Right cardiac atrium (tissue), 5 donors: ENCODE measurements at regions not wholly inside any gene's neighbourhood (a gene's known extent, or its start where the extent isn't known, plus 50 kb on each side); places are given as distances from the start of the nearest gene placed in this dataset.

Experiments
- ATAC-seq, 2 donors: fragments of 200-7000 bp; cut with Tn5 transposase; one replicate each; pipeline versions ENCODE4 v1.8.0 to v1.9.1; 2020; ENCODE audit warnings: moderate library complexity in 2 of 2, mild to moderate bottlenecking in 1 of 2
- DNase-seq, 3 donors: peaks; one replicate each; pipeline ENCODE4 v3.0.0-alpha.2; 2020
- H3K27ac ChIP-seq: one replicate; pipeline ENCODE4 v1.5.1; 2013; ENCODE audit warnings: mild to moderate bottlenecking, low read length, control low read depth, moderate library complexity
- H3K27me3 ChIP-seq: one replicate; pipeline ENCODE4 v1.6.1; 2013; ENCODE audit not compliant: control insufficient read depth, insufficient read depth
- H3K4me1 ChIP-seq: one replicate; pipeline ENCODE4 v1.6.1; 2013; ENCODE audit warnings: low read length; ENCODE audit not compliant: control insufficient read depth, insufficient read depth
- H3K4me3 ChIP-seq: one replicate; pipeline ENCODE4 v1.5.1; 2013; ENCODE audit warnings: low read length, control low read depth
- H3K9me3 ChIP-seq: one replicate; pipeline ENCODE4 v1.6.1; 2013; ENCODE audit warnings: low read length; ENCODE audit not compliant: control insufficient read depth
- WGBS: extraction: QIAGEN DNeasy Blood & Tissue Kit; methylation state at CpG from one replicate; pipeline ENCODE4 v1.1.7; 2013; 5-methylcytosine and 5-hydroxymethylcytosine counted together
- intact Hi-C, 4 donors: fragments of 100-400 bp; cut with DNase I; formaldehyde crosslinking; loops; one replicate each; pipeline versions ENCODE4 v1.11.0 to v1.14.0; 2022 to 2023
- donor health status: healthy with polysubstance abuse.
- donor health status: DM: no; HTN: yes; CAD: no.
- donor health status: DM: no; HTN: no; CAD: no.
- donor health status: DM: no; HTN: yes; CAD: no; lungs with severe emphysema.
- donor health status: DM: yes; HTN: yes; CAD: no.

DNA sequence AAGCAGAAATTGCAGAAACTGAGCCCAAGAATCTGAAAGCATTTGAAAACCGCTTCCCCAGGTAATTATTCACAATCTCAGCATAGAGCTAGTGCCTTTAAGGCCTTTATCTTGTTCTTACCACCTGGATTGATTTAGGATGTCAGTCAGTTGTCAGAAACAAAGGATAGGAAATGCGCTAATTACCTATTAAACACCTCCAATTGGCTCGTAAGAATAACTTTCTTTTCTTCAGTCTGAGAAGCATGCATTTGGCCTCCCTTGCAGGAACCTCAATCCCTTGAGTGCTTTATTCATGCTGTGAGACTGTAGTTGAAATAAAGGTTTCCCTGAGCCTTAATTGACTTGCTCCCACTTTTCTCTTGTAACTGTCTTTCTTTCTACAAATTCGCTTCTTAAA is 400.3 kb upstream of the LRATD1 start:
- H3K27me3 ChIP-seq = no peaks in the 10 kb centered on the region
- no peak overlapping the region for H3K4me3 ChIP-seq
- ATAC-seq = no peak
- DNase-seq = no peak
- no peak overlapping the region for H3K27ac ChIP-seq
- 65% methylated on average over 4 of the region's 4 CpGs for WGBS
- intact Hi-C loops = no loop called here
- no peaks in the 10 kb centered on the region for H3K9me3 ChIP-seq
- H3K4me1 ChIP-seq = no peaks in the 10 kb centered on the region

DNA sequence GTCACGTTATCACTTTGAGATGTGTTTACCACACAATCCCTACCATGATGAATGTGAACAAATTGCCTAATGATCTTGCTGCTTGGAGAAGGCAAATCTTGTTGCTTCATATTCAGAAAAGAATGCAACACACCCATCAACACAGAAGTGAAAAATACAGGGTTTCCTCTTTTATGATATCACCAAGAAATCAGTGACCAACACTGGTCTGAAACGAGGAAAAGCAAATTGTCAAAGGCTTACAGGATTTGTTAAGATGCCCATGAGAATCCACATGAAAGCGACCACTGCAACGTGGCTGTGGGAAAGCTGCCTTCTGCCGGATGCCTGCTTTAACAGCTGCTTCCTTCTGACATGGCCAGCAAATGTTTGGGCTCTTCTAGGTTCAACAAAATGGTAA is 397.6 kb upstream of the LRATD1 start:
- Histone ChIP-seq H3K9me3 (no peaks in the 10 kb centered on the region), H3K4me3 (no peak overlapping the region), H3K27ac (no peak overlapping the region), H3K4me1 (no peaks in the 10 kb centered on the region), H3K27me3 (no peaks in the 10 kb centered on the region)
- intact Hi-C loops = no loop called here
- ATAC-seq (no peak), DNase-seq (no peak)
- WGBS = 55% methylated on average over 5 of the region's 5 CpGs

GRCh38 chr2:14235667-14236066 is 396.9 kb upstream of the LRATD1 start:
- Histone ChIP-seq H3K27ac (no peak overlapping the region), H3K27me3 (no peaks in the 10 kb centered on the region), H3K4me1 (no peaks in the 10 kb centered on the region), H3K9me3 (no peaks in the 10 kb centered on the region), H3K4me3 (no peak overlapping the region)
- 64% methylated on average over 3 of the region's 3 CpGs for WGBS
- intact Hi-C loops = no loop called here
- no peak for DNase-seq
- ATAC-seq = no peak

GRCh38 chr2:14237902-14238301 is 394.6 kb upstream of the LRATD1 start:
- ATAC-seq (no peak), DNase-seq (no peak)
- no peaks in the 10 kb centered on the region for H3K9me3 ChIP-seq
- no peaks in the 10 kb centered on the region for H3K4me1 ChIP-seq
- H3K4me3 ChIP-seq = no peak overlapping the region
- H3K27ac ChIP-seq = no peak overlapping the region
- no peaks in the 10 kb centered on the region for H3K27me3 ChIP-seq
- intact Hi-C loops = no loop called here
- WGBS = 85% methylated on average over 1 of the region's 1 CpG

- WGBS = 90% methylated on average over 3 of the region's 3 CpGs
- ATAC-seq = no peak
- no peaks in the 10 kb centered on the region for H3K9me3 ChIP-seq
- no peaks in the 10 kb centered on the region for H3K27me3 ChIP-seq
- H3K27ac ChIP-seq = no peak overlapping the region
- no peak for DNase-seq
- intact Hi-C loops = no loop called here
- H3K4me3 ChIP-seq = no peak overlapping the region
- H3K4me1 ChIP-seq = no peaks in the 10 kb centered on the region
Observed at GRCh38 chr2:14239605-14240004, 392.9 kb upstream of the LRATD1 start.

- no peak for ATAC-seq
- Histone ChIP-seq H3K4me3 (no peak overlapping the region), H3K27ac (no peak overlapping the region), H3K4me1 (no peaks in the 10 kb centered on the region), H3K9me3 (no peaks in the 10 kb centered on the region), H3K27me3 (no peaks in the 10 kb centered on the region)
- DNase-seq = no peak
- WGBS = 70% methylated on average over 5 of the region's 5 CpGs
- intact Hi-C loops = no loop called here
Observed at GRCh38 chr2:14240868-14241267, 391.6 kb upstream of the LRATD1 start.

GRCh38 chr2:14245901-14246300 is 386.6 kb upstream of the LRATD1 start:
- H3K4me1 ChIP-seq = no peaks in the 10 kb centered on the region
- H3K4me3 ChIP-seq = no peak overlapping the region
- no peak for DNase-seq
- H3K9me3 ChIP-seq = no peaks in the 10 kb centered on the region
- H3K27ac ChIP-seq = no peak overlapping the region
- ATAC-seq = no peak
- no peaks in the 10 kb centered on the region for H3K27me3 ChIP-seq
- intact Hi-C loops = no loop called here

- ATAC-seq (no peak), DNase-seq (peak in 1 of 3 donors; percentile 15)
- WGBS = 82% methylated on average over 18 of the region's 18 CpGs
- no peak overlapping the region for H3K27ac ChIP-seq
- H3K27me3 ChIP-seq = no peaks in the 10 kb centered on the region
- no peaks in the 10 kb centered on the region for H3K9me3 ChIP-seq
- H3K4me1 ChIP-seq = no peaks in the 10 kb centered on the region
- H3K4me3 ChIP-seq = no peak overlapping the region
- intact Hi-C loops = no loop called here
Observed at GRCh38 chr2:14255135-14255820, 377.2 kb upstream of the LRATD1 start.

DNA sequence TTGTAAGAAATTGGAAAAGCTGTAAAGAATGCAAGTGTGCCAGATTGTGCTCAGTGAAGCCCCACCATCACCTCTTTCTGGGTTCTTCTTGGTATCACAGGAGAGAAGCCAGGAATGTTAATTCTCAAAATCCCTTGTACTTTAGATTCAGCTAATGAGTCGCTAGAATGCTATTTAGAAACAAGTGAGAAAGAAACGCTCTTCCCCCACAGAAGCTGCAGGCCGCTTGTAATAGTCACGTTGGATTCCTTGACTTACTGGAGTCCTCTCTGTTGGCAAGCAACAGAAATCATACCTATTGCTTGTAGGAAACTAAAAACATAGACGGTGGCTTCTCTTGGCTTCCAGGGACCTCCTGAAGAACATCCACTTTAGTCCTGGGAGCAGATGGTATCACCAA is 375.6 kb upstream of the LRATD1 start:
- Histone ChIP-seq H3K4me3 (no peak overlapping the region), H3K27ac (no peak overlapping the region), H3K9me3 (no peaks in the 10 kb centered on the region), H3K27me3 (no peaks in the 10 kb centered on the region), H3K4me1 (no peaks in the 10 kb centered on the region)
- intact Hi-C loops = no loop called here
- DNase-seq (no peak), ATAC-seq (no peak)
- 73% methylated on average over 5 of the region's 5 CpGs for WGBS

- no peak for DNase-seq
- ATAC-seq = no peak
- intact Hi-C loops = no loop called here
- H3K27me3 ChIP-seq = no peaks in the 10 kb centered on the region
- H3K27ac ChIP-seq = no peak overlapping the region
- H3K4me1 ChIP-seq = no peaks in the 10 kb centered on the region
- no peak overlapping the region for H3K4me3 ChIP-seq
- no peaks in the 10 kb centered on the region for H3K9me3 ChIP-seq
Observed at GRCh38 chr2:14257801-14258507, 374.6 kb upstream of the LRATD1 start.

- DNase-seq (no peak), ATAC-seq (no peak)
- intact Hi-C loops = no loop called here
- H3K27ac ChIP-seq = no peak overlapping the region
- no peaks in the 10 kb centered on the region for H3K27me3 ChIP-seq
- H3K9me3 ChIP-seq = no peaks in the 10 kb centered on the region
- H3K4me3 ChIP-seq = no peak overlapping the region
- H3K4me1 ChIP-seq = no peaks in the 10 kb centered on the region
Observed at GRCh38 chr2:14261771-14262170, 370.7 kb upstream of the LRATD1 start.

- Histone ChIP-seq H3K9me3 (no peaks in the 10 kb centered on the region), H3K4me3 (no peak overlapping the region), H3K27ac (no peak overlapping the region), H3K4me1 (no peaks in the 10 kb centered on the region), H3K27me3 (no peaks in the 10 kb centered on the region)
- DNase-seq = no peak
- intact Hi-C loops = no loop called here
- ATAC-seq = no peak
Observed at GRCh38 chr2:14263053-14263452, 369.5 kb upstream of the LRATD1 start.
